ENCODE measurements at regions not wholly inside any gene's neighbourhood (a gene's known extent, or its start where the extent isn't known, plus 50 kb on each side); places are given as distances from the start of the nearest gene placed in this dataset.

DNA sequence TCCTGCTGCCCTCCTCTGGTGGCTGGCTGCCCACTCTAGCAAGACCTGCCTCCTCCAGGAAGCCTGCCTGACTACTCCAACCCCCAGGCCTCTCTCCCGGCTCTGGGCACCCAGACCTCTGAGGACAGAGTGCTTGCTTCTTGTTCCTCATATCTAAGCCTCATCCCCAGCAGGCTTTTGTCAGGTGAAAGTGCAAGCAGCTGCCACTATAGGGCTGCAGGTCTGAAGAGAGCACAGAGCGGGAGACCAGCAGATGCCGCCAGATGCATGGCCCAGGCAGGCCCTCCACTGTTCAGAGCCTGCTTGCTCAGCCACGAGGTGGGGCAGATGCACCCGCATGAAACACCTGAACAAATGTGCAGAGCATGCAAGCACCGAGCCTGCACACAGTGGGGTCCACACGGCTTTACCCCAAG is 73.0 kb downstream of the SERPINA3 start:
- no peak for TF ChIP-seq CTCF (IDR thresholded peaks at IDR 0.05)
- no peak for TF ChIP-seq POLR2A (IDR thresholded peaks at IDR 0.05)
- Histone ChIP-seq H3K36me3 (no peaks in the 10 kb centered on the region), H3K4me3 (no peak overlapping the region), H3K9me3 (no peaks in the 10 kb centered on the region), H3K27ac (no peak overlapping the region), H3K27me3 (no peaks in the 10 kb centered on the region), H3K4me1 (no peaks in the 10 kb centered on the region)
- intact Hi-C loops (cut with DNase I; ENCODE audit: low total_unique reads), result no loop called here
- no peak for DNase-seq

GRCh38 chr14:94682736-94683135 is 70.5 kb downstream of the SERPINA3 start:
- TF ChIP-seq CTCF (IDR thresholded peaks at IDR 0.05) (no peak), POLR2A (IDR thresholded peaks at IDR 0.05) (no peak)
- DNase-seq, result no peak
- no peaks in the 10 kb centered on the region for H3K9me3 ChIP-seq
- H3K27ac ChIP-seq, result no peak overlapping the region
- no peaks in the 10 kb centered on the region for H3K27me3 ChIP-seq
- intact Hi-C loops (cut with DNase I; ENCODE audit: low total_unique reads), result no loop called here
- no peaks in the 10 kb centered on the region for H3K4me1 ChIP-seq
- H3K4me3 ChIP-seq, result no peak overlapping the region
- no peaks in the 10 kb centered on the region for H3K36me3 ChIP-seq

GRCh38 chr14:94682061-94682516 is 69.9 kb downstream of the SERPINA3 start:
- TF ChIP-seq POLR2A (IDR thresholded peaks at IDR 0.05) (no peak), CTCF (IDR thresholded peaks at IDR 0.05) (no peak)
- intact Hi-C loops (cut with DNase I; ENCODE audit: low total_unique reads), result no loop called here
- no peaks in the 10 kb centered on the region for H3K4me1 ChIP-seq
- H3K9me3 ChIP-seq, result no peaks in the 10 kb centered on the region
- no peaks in the 10 kb centered on the region for H3K27me3 ChIP-seq
- H3K36me3 ChIP-seq, result no peaks in the 10 kb centered on the region
- H3K4me3 ChIP-seq, result no peak overlapping the region
- H3K27ac ChIP-seq, result no peak overlapping the region
- no peak for DNase-seq

DNA sequence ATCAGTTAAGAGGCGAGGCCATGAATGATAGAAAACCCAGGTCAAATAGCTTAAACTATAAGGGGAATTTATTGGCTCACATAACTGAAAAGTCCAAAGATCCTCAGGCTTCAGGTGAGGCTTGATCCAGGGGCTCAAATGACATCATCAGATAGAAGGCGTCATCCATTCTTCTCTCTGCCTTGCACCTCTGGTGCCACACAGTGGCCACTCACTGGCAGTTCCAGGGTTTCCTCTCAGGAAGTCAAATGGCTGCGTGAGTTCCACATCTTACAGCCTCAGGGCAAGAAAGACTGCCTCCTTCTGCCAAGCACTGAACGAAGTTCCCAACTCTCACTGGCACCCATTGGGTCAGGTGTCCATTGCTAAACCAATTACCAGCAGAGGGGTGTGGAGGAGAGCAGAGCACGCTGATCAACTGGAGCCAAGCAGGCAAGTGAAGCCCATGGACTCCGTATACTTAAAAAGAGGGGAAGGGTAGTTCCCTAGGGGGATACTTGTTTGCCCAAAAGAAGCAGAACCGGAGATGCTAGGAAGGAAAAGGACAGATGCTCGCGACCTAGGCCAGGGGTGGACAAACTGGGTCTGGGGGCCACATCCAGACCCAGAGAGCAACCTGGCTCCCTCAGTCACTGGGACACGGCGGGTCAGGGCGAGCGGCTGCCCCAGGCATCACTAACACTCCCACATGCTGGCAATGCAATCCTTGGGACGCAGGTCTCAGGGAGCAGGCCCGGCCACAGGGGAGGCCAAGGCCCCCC is 69.3 kb downstream of the SERPINA3 start:
- intact Hi-C loops (cut with DNase I; ENCODE audit: low total_unique reads), result no loop called here
- no peak overlapping the region for H3K4me3 ChIP-seq
- no peaks in the 10 kb centered on the region for H3K9me3 ChIP-seq
- no peaks in the 10 kb centered on the region for H3K36me3 ChIP-seq
- H3K4me1 ChIP-seq, result no peaks in the 10 kb centered on the region
- H3K27ac ChIP-seq, result no peak overlapping the region
- DNase-seq, result no peak
- no peaks in the 10 kb centered on the region for H3K27me3 ChIP-seq
- TF ChIP-seq POLR2A (IDR thresholded peaks at IDR 0.05) (no peak), CTCF (IDR thresholded peaks at IDR 0.05) (peak in 1 of 4 experiments; percentile 13)

GRCh38 chr14:94680862-94681288 is 68.7 kb downstream of the SERPINA3 start:
- intact Hi-C loops (cut with DNase I; ENCODE audit: low total_unique reads), result no loop called here
- peak in 1 of 2 donors; percentile 31 for DNase-seq

More at GRCh38 chr14:94680862-94681288, 68.7 kb downstream of the SERPINA3 start:
- H3K27me3 ChIP-seq, result no peaks in the 10 kb centered on the region
- no peak overlapping the region for H3K27ac ChIP-seq
- no peak overlapping the region for H3K4me3 ChIP-seq
- no peaks in the 10 kb centered on the region for H3K36me3 ChIP-seq
- no peaks in the 10 kb centered on the region for H3K4me1 ChIP-seq
- no peaks in the 10 kb centered on the region for H3K9me3 ChIP-seq
- TF ChIP-seq POLR2A (IDR thresholded peaks at IDR 0.05) (no peak), CTCF (IDR thresholded peaks at IDR 0.05) (no peak)
